ENCODE measurements at regions not wholly inside any gene's neighbourhood (a gene's known extent, or its start where the extent isn't known, plus 50 kb on each side); places are given as distances from the start of the nearest gene placed in this dataset.

- TF ChIP-seq GATA2 (IDR thresholded peaks at IDR 0.05; ENCODE audit: low read depth, low read length) (no peak), GATA3 (IDR thresholded peaks at IDR 0.05; ENCODE audit: low read depth, low read length) (no peak)
Measured at GRCh38 chr14:51545396-51545795, 106.3 kb upstream of the FRMD6 start.

Data from SH-SY5Y (cell line).